CD4-positive, alpha-beta T cell (primary cell): ENCODE measurements at regions not wholly inside any gene's neighbourhood (a gene's known extent, or its start where the extent isn't known, plus 50 kb on each side); places are given as distances from the start of the nearest gene placed in this dataset.

Source experiments
- ATAC-seq: fragments of 200-7000 bp; cut with Tn5 transposase; one replicate; pipeline ENCODE4 v1.10.0; 2022; ENCODE audit warnings: mild to moderate bottlenecking; ENCODE audit not compliant: poor library complexity
- CTCF ChIA-PET: fragments of 350-600 bp; sonication (Branson Sonifier 250); formaldehyde crosslinking; loops from one replicate; lab custom pipeline; 2021; ENCODE audit warnings: antibody characterized with exemption, inconsistent platforms; lab: Charles Lee
- POLR2A ChIA-PET: fragments of 350-600 bp; sonication (Branson Sonifier 250); formaldehyde crosslinking; loops from one replicate; lab custom pipeline; 2021; ENCODE audit warnings: antibody characterized with exemption, inconsistent platforms; lab: Charles Lee
- DNase-seq, 14 experiments: peaks; one replicate each; pipeline ENCODE4 v3.0.0-alpha.2; 2013 to 2020; ENCODE audit warnings: mixed read lengths in 2 of 14
- H3K27ac ChIP-seq, 2 donors: one replicate each; pipeline versions ENCODE4 v1.5.1 to v1.7.0; 2013; ENCODE audit warnings: low read length in 2 of 2, low read depth in 1 of 2, mild to moderate bottlenecking in 1 of 2
- H3K27me3 ChIP-seq, 2 experiments: 1 replicate in 1 of 2; 2 replicates in 1 of 2; pipeline versions ENCODE4 v1.6.1 to v1.7.0; 2013; ENCODE audit warnings: low read length in 2 of 2, control low read depth in 1 of 2, mild to moderate bottlenecking in 1 of 2, moderate library complexity in 1 of 2; ENCODE audit not compliant: insufficient read depth in 2 of 2, control insufficient read depth in 1 of 2
- H3K36me3 ChIP-seq: one replicate; pipeline ENCODE4 v1.6.1; 2013; ENCODE audit warnings: low read length, control low read depth; ENCODE audit not compliant: insufficient read depth
- H3K4me1 ChIP-seq: one replicate; pipeline ENCODE4 v1.6.1; 2013; ENCODE audit warnings: low read length, control low read depth; ENCODE audit not compliant: insufficient read depth
- H3K4me3 ChIP-seq: one replicate; pipeline ENCODE4 v1.5.1; 2013; ENCODE audit warnings: mild to moderate bottlenecking, low read length, moderate library complexity
- H3K9me3 ChIP-seq, 2 experiments: 1 replicate in 1 of 2; 2 replicates in 1 of 2; pipeline versions ENCODE4 v1.6.1 to v1.7.0; 2013; ENCODE audit warnings: low read length in 2 of 2, mild to moderate bottlenecking in 2 of 2, control low read depth in 1 of 2, moderate library complexity in 1 of 2; ENCODE audit not compliant: control insufficient read depth in 1 of 2, insufficient read depth in 1 of 2
- H3K27ac Mint-ChIP-seq: one replicate; pipeline ENCODE4 v1.8.0; 2020; ENCODE audit warnings: mixed read lengths
- H3K27me3 Mint-ChIP-seq: one replicate; pipeline ENCODE4 v1.8.0; 2021; ENCODE audit warnings: mixed read lengths
- H3K36me3 Mint-ChIP-seq: one replicate; pipeline ENCODE4 v1.8.0; 2021; ENCODE audit warnings: low read depth, mixed read lengths
- H3K4me1 Mint-ChIP-seq: one replicate; pipeline ENCODE4 v1.8.0; 2021; ENCODE audit warnings: low read depth, mixed read lengths
- H3K4me3 Mint-ChIP-seq: one replicate; pipeline ENCODE4 v1.8.0; 2020; ENCODE audit warnings: mild to moderate bottlenecking, mixed read lengths
- H3K9me3 Mint-ChIP-seq: one replicate; pipeline ENCODE4 v1.8.0; 2020; ENCODE audit warnings: mixed read lengths
- intact Hi-C, 2 experiments: fragments of 100-400 bp; cut with DNase I in 1 of 2; cut with micrococcal nuclease in 1 of 2; formaldehyde crosslinking; loops; one replicate each; pipeline versions ENCODE4 v1.15.1 to v1.9.0; 2023 to 2025; cut with DNase I, micrococcal nuclease
- TF ChIP-seq, protein P1 (sequence below): fragments of 200-600 bp; IDR thresholded peaks from one replicate; pipeline ENCODE4 v1.8.0; 2022; ENCODE audit warnings: antibody characterized with exemption, mild to moderate bottlenecking

DNA sequence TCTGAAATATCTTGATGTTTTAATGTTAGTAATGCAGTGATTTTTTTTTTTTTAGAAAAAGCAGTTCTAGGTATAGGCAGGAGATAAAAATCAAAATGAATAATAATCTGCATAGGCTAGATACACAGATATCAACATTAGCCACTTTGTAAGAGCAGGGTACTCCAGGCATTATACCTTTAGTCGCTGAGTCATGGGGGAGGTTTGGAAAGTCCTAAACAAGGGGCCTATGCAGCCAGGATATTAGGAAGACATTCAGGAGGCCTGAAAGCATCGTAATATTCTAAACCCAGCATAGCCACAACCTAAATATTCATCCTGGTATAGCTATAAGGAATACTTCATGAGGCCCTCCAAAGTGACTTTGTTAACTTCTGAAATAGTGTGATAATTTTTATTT, 258.1 kb upstream of the NECTIN3 start:
- H3K27me3 ChIP-seq = no peaks in the 10 kb centered on the region
- ATAC-seq (no peak), DNase-seq (no peak)
- H3K4me3 ChIP-seq = no peak overlapping the region
- no peak overlapping the region for H3K27ac Mint-ChIP-seq
- no peaks in the 10 kb centered on the region for H3K4me1 ChIP-seq
- no peaks in the 10 kb centered on the region for H3K9me3 Mint-ChIP-seq
- H3K9me3 ChIP-seq = no peaks in the 10 kb centered on the region
- POLR2A ChIA-PET = no interaction called here
- H3K27ac ChIP-seq = no peak overlapping the region
- CTCF ChIA-PET = no interaction called here
- H3K36me3 ChIP-seq = no peaks in the 10 kb centered on the region
- no peaks in the 10 kb centered on the region for H3K36me3 Mint-ChIP-seq
- H3K4me1 Mint-ChIP-seq = no peaks in the 10 kb centered on the region
- TF ChIP-seq, protein P1, sequence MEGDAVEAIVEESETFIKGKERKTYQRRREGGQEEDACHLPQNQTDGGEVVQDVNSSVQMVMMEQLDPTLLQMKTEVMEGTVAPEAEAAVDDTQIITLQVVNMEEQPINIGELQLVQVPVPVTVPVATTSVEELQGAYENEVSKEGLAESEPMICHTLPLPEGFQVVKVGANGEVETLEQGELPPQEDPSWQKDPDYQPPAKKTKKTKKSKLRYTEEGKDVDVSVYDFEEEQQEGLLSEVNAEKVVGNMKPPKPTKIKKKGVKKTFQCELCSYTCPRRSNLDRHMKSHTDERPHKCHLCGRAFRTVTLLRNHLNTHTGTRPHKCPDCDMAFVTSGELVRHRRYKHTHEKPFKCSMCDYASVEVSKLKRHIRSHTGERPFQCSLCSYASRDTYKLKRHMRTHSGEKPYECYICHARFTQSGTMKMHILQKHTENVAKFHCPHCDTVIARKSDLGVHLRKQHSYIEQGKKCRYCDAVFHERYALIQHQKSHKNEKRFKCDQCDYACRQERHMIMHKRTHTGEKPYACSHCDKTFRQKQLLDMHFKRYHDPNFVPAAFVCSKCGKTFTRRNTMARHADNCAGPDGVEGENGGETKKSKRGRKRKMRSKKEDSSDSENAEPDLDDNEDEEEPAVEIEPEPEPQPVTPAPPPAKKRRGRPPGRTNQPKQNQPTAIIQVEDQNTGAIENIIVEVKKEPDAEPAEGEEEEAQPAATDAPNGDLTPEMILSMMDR = no peak
- no peak overlapping the region for H3K4me3 Mint-ChIP-seq
- intact Hi-C loops = no loop called here
- peaks cover 7% of the 10 kb centered on the region for H3K27me3 Mint-ChIP-seq

- Histone ChIP-seq H3K9me3 (no peaks in the 10 kb centered on the region), H3K4me3 (no peak overlapping the region), H3K27ac (no peak overlapping the region), H3K27me3 (no peaks in the 10 kb centered on the region), H3K4me1 (no peaks in the 10 kb centered on the region), H3K36me3 (no peaks in the 10 kb centered on the region)
- DNase-seq = peak in 3 of 14 experiments; percentile 5 to 38 (median 21)
- no peak overlapping the region for H3K4me3 Mint-ChIP-seq
- intact Hi-C loops = no loop called here
- no peaks in the 10 kb centered on the region for H3K4me1 Mint-ChIP-seq
- no peaks in the 10 kb centered on the region for H3K9me3 Mint-ChIP-seq
- H3K36me3 Mint-ChIP-seq = no peaks in the 10 kb centered on the region
- ChIA-PET POLR2A (no interaction called here), CTCF (interaction anchor here (1.4 kb wide), 1 partner anchor 16 kb away, joined by 3 read pairs; no protein-coding TSS in a partner anchor)
- no peak overlapping the region for H3K27ac Mint-ChIP-seq
- H3K27me3 Mint-ChIP-seq = peaks cover 7% of the 10 kb centered on the region
- ATAC-seq = no peak
- TF ChIP-seq, protein P1 = no peak
These were observed 257.2 kb upstream of the NECTIN3 start for GRCh38 chr3:110814170-110815007.

- Mint-ChIP-seq H3K27me3 (peaks cover 7% of the 10 kb centered on the region), H3K27ac (no peak overlapping the region), H3K4me1 (no peaks in the 10 kb centered on the region), H3K4me3 (no peak overlapping the region), H3K9me3 (no peaks in the 10 kb centered on the region), H3K36me3 (no peaks in the 10 kb centered on the region)
- intact Hi-C loops = no loop called here
- H3K9me3 ChIP-seq = no peaks in the 10 kb centered on the region
- CTCF ChIA-PET = interaction anchor here (0.7 to 1.4 kb wide), 2 partner anchors 17 to 135 kb away, joined by 3 read pairs; no protein-coding TSS in a partner anchor
- TF ChIP-seq, protein P1 = no peak
- H3K27me3 ChIP-seq = no peaks in the 10 kb centered on the region
- no peaks in the 10 kb centered on the region for H3K36me3 ChIP-seq
- no peaks in the 10 kb centered on the region for H3K4me1 ChIP-seq
- no peak overlapping the region for H3K4me3 ChIP-seq
- DNase-seq (no peak), ATAC-seq (no peak)
- POLR2A ChIA-PET = no interaction called here
- H3K27ac ChIP-seq = no peak overlapping the region
These were observed 256.5 kb upstream of the NECTIN3 start for GRCh38 chr3:110815008-110815583.
